CD4-positive, alpha-beta T cell treated with Interleukin-1 beta for 1 hour (primary cell): ENCODE measurements at regions not wholly inside any gene's neighbourhood (a gene's known extent, or its start where the extent isn't known, plus 50 kb on each side); places are given as distances from the start of the nearest gene placed in this dataset.
"Not testable (repeated sequence)": the region's sequence is repeated elsewhere in the genome, so short reads cannot be mapped to it uniquely, and the experiment has no call there.

Source experiments
- DNase-seq, 2 donors: peaks; one replicate each; pipeline ENCODE4 v3.0.0-alpha.2; 2020 to 2022

DNA sequence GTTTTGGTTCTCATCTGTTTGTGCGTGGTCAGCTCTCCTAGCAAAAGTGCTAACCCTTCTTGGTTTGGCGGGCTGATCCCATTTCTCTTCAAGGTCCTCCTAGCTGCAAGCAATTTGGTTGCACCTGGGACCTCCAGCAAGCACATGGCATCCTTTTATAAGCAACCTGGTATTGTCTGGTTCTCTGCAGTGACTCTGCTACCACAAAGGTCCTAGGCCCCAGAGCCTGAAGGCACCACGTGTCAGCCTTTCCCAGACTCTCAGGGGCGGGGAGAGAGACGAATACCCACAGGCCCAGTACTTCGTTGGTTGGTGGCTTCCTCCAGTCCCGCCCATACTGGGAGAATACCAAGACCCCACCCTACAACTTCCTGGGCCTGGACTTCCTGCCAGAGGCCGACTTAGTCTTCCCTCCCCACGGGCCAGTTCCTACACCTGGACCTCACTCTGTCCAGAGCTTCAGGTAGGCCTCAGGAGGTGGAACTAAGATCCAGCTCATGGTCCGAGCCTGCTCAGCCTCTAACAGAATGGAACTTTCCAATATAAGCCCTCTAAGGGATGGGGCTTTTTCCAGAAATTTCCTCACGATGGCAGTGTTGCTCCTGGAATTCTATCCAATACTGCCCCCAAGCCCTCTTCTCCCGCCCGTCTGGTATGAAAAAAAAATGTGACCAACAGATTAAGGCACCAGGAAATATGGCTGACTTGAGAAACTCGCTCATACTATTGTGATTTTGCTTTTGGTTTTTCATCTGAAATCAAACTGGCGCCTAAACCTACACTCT, 192.5 kb upstream of the STK26 start:
- DNase-seq: peak; percentile 51 to 66

GRCh38 chrX:131831185-131831520, 191.9 kb upstream of the STK26 start:
- no peak for DNase-seq

DNA sequence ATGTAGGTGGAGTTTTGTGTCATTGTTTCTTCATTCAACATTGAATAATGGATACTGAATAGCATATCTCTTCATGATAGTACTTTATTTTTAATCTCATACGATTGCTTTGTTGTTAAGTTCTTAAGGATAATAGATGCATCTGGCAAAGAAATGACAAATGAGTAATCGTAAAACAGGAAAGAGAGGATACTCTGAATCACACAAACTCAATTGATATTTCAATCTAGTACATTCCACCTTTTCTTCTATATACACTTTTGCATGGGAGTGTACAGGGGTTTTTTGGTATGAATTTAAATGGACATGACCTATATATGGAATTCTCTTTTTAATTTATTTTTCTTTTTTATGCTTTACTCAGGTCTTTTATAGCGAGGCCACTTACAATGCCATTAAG, 186.9 kb upstream of the STK26 start:
- DNase-seq: no peak

- no peak for DNase-seq
Observed at GRCh38 chrX:131837325-131837724, 185.8 kb upstream of the STK26 start.

DNA sequence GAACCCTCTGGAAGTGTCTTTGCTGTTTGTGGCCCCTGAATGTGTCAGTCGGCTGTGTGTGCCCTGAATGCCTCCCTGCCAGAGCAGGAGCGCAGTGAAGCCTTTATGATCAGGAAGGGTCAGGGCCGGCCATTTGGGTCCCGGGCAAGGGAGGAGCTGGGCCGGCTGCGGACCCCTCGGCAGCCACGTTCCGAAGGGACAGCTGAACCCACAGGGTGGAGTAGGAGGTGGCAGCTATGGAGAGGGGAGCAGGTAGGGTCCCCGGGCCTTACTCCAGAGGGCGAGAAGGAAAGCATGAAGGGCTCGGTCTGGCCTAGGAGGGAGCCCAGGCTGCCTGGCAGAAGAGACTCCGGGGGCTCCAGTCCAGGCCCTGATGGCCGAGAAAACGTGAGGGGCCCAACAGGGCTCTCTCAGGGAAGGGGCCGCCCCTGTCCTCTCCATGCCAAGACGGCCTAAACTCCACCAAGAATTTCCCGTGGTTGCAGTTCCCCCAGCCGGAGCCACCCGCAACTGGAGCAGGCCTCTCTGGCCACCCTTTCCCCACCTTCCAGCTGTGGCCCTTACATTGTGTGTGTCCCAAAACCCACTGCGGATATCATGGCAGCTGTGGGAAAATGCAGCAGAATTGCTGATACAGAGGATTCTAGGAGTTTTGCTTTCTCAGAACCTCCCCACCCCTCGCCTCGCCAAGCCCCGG, 182.2 kb upstream of the STK26 start:
- DNase-seq: no peak

DNA sequence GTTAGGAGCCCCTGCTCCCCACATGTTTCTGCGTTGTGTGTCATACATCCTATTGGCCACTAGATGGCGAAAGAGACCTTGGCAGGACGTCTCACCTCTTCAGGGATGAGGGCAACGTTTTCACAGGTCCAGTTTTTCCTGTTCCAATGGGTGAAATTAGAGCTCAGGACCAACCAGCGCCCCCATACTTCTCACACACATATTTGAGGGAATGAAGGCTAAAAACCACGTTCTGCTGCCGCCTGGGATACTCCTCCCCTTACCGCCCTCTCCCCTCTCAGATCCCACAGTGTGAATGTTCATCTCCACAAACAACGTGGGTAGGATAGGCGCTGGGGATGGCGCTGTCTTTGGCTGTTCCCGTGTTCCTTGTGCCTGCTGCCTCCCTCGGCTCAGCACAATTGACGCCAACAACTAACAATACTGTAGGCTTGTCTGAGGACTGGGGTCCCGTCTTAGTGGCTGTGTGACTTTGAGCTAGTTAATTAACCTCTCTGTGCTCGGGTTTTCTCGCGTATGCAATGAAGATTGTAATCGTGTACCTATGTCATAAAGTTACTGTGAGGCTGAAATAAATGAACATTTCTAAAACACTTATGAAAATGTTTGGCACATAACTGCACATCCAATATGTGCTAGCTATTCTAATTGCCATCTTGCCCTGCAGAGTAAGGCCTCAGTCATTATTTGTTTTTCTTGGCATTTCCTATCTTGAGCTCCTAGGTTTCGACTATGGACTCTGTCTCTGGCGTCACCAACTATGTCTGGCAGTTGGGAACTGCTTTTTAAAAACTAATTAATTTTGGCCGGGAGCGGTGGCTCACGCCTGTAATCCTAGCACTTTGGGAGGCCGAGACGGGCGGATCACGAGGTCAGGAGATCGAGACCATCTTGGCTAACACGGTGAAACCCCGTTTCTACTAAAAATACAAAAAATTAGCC, 181.3 kb upstream of the STK26 start:
- DNase-seq: peak; percentile 52 to 54

GRCh38 chrX:131843987-131844386, 179.1 kb upstream of the STK26 start:
- no peak for DNase-seq

DNA sequence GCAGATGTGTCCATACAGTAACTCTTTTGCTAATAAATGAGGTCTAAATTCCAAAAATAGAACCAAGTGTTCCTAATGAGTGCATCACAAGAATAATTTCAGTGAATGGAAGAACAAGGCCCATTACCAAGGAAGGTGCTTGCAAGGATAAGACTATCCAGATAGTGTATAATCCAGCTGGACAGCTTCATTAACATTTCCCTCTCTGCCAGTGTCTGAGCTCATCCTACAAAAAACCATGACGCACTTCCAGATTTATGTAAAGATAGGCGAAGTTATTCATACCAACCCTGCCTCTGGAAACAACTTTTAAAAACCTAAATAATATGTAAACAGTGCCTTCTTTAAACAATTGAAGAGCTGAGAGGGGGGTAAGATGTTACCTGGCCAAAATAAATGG, 177.9 kb upstream of the STK26 start:
- no peak for DNase-seq

DNA sequence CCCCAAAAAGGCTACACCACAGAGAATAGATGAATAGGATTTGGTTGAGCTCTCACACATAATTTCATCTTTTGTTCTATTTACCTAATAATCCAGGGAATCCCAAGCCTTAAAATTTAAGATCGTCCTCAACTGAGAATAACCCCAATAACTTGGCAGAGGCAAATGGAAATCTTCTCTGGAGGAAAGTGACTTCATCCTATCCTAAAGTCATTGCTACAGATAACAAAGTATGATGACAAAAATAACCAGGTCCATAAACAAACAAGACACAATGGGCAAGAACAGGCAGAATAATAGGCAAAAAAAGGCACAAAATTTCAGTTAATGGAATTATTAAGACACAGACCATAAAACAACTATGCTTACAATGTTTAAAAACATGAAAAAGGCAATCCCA, 177.3 kb upstream of the STK26 start:
- no peak for DNase-seq

DNA sequence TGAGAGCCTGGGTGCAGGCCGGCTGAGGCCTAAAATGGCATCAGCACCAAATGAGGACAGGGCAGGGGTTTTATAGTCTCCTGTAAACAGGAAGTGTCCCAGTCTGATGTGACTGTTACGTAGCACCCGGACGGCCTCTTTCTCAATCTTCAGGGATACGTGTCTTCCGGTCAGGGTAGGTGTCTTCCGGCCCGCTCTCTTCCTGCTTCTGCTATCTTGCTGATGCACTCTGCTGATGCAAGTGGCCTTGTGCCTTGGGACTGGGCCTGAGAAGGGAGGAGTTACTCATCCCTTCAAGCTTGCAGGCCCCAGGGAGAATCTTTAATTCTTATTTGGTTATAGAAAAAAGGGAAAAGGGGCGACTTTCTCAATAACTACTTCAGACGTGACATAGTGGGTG, 172.1 kb upstream of the STK26 start:
- peak in 1 of 2 donors; percentile 42 for DNase-seq

GRCh38 chrX:131853440-131853839, 169.7 kb upstream of the STK26 start:
- DNase-seq: no peak

GRCh38 chrX:131854581-131854980, 168.5 kb upstream of the STK26 start:
- DNase-seq: peak in 1 of 2 donors; percentile 26

DNA sequence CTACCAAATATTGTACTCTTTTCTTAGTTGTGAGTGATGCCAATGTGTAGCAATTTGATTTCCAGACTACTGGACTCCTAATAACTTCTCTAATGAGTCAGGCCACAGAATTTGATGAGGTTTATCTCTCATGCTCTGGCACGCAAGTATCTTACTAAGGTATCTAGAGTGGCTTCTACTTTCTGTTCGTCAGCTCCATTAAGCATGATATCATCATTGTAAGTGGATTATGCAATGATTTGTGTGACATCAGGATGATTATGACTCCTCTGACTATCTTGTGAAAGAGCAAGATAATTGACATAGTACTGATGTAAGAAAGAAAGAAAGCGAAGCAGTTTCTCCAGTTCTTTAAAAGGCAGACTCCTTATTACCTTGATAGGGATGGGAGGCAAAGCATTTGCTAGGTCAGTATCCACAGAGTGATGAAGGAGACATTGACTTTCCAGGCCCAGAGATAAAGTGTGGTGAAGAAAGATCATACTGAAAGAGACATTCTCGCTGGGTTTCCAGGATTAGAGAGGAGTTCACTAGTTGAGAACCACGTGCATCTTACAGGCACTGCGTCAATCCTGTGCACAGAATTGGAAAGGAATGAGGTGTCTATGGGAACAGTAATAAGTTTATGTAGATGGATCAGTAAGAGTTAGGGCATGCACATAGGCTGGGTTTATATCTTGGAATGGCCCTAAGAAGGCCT, 161.9 kb upstream of the STK26 start:
- DNase-seq: no peak

- no peak for DNase-seq
Observed at GRCh38 chrX:131862321-131862720, 160.8 kb upstream of the STK26 start.

- no peak for DNase-seq
Observed at GRCh38 chrX:131869182-131869581, 153.9 kb upstream of the STK26 start.

GRCh38 chrX:131874300-131874699, 148.8 kb upstream of the STK26 start:
- DNase-seq: no peak

DNA sequence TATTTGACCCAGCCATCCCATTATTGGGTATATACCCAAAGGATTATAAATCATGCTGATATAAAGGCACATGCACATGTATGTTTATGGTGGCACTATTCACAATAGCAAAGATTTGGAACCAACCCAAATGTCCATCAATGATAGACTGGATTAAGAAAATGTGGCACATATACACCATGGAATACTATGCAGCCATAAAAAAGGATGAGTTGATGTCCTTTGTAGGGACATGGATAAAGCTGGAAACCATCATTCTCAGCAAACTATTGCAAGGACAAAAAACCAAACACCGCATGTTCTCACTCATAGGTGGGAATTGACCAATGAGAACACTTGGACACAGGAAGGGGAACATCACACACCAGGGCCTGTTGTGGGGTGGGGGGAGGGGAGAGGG, 147.3 kb upstream of the STK26 start:
- not testable (repeated sequence) for DNase-seq

DNA sequence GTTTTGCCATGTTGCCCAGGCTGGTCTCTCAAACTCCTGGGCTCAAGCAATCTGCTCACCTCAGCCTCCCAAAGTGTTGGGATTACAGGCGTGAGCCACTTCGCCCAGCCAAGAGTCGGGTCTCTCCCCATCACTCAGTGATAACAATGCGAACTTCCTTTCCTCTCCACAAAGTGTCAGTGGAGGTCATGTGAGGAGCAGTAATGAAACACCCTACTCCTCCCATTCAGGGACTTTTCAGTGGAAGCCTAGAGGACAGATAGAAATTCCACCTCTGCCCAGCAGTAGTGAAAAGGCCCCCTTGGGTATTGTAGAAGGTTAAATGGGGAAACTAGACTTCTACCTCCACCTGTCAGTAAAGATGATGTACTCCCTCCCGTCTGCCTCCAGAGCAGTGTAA, 141.9 kb upstream of the STK26 start:
- no peak for DNase-seq

GRCh38 chrX:131885042-131885441, 138.1 kb upstream of the STK26 start:
- DNase-seq: not testable (repeated sequence)

DNA sequence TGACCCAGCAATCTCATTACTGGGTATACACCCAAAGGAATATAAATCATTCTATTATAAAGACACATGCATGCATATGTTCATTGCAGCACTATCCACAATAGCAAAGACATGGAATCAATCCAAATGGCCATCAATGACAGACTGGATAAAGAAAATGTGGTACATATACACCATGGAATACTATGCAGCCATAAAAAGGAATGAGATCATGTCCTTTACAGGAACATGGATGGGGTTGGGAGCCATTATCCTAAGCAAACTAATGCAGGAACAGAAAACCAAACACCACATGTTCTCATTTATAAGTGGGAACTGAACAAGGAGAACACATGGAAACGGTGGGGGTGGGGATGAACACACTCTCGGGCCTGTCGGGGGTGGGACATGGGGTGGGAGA, 129.2 kb upstream of the STK26 start:
- DNase-seq: not testable (repeated sequence)

DNA sequence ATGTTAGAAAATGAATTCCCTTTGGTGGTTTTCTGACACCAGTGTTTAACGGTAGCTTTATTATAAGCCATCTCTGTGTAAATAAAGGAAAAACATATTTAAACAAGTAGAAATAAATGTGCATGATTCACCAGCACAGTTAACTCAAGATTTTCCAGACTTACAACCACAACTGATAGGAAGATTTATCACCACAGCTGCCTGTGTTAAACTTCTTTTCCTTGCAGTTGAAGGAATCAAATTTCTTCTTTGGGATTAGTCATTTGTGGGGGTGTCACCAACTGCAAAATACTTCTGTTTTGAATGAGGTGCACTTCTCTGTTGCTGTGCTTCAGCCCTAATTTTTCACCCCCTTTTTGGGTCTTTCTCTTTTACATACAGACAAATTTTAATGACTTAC, 128.1 kb upstream of the STK26 start:
- no peak for DNase-seq

GRCh38 chrX:131895807-131896206, 127.3 kb upstream of the STK26 start:
- DNase-seq: no peak

- DNase-seq: no peak
Observed at GRCh38 chrX:131901546-131901945, 121.6 kb upstream of the STK26 start.
